ENCODE measurements at regions not wholly inside any gene's neighbourhood (a gene's known extent, or its start where the extent isn't known, plus 50 kb on each side); places are given as distances from the start of the nearest gene placed in this dataset.

DNA sequence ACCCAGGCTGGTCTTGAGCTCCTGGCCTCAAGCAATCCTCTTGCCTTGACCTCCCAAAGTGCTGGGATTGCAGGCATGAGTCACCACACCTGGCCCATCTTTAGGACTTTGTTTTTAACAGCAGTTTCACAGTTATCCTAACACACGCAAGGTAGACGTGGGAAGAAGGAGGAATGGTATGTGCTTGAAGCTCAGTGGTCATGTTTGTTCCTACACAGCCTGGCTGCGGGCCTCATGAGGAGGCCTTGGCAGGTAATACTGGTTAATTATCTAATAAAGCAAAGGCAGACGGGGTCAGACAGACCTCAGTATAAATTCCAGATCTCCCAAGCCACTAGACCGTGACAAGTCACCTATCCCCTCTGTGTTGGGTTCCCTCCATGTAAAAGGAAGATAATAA, 271.8 kb downstream of the PCNX1 start:
- TF ChIP-seq, protein P1, sequence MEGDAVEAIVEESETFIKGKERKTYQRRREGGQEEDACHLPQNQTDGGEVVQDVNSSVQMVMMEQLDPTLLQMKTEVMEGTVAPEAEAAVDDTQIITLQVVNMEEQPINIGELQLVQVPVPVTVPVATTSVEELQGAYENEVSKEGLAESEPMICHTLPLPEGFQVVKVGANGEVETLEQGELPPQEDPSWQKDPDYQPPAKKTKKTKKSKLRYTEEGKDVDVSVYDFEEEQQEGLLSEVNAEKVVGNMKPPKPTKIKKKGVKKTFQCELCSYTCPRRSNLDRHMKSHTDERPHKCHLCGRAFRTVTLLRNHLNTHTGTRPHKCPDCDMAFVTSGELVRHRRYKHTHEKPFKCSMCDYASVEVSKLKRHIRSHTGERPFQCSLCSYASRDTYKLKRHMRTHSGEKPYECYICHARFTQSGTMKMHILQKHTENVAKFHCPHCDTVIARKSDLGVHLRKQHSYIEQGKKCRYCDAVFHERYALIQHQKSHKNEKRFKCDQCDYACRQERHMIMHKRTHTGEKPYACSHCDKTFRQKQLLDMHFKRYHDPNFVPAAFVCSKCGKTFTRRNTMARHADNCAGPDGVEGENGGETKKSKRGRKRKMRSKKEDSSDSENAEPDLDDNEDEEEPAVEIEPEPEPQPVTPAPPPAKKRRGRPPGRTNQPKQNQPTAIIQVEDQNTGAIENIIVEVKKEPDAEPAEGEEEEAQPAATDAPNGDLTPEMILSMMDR (conservative IDR thresholded peaks at IDR 0.05; ENCODE audit: low read depth, low read length), result no peak
- no peak for TF ChIP-seq EZH2 (IDR thresholded peaks at IDR 0.05; ENCODE audit: low read length, unreplicated experiment)
- no peak for TF ChIP-seq EZH2phosphoT487 (IDR thresholded peaks at IDR 0.05; ENCODE audit: borderline replicate concordance, low read length)
